Eye (tissue), 1 donor: ENCODE measurements at regions not wholly inside any gene's neighbourhood (a gene's known extent, or its start where the extent isn't known, plus 50 kb on each side); places are given as distances from the start of the nearest gene placed in this dataset.

Experiments
- DNase-seq: peaks from one replicate; pipeline ENCODE4 v3.0.0-alpha.2; 2015

- no peak for DNase-seq
These were observed 1442.7 kb downstream of the TBC1D22A start for GRCh38 chr22:48205161-48205560.

- DNase-seq = no peak
These were observed 1441.8 kb downstream of the TBC1D22A start for GRCh38 chr22:48204296-48204695.

- no peak for DNase-seq
These were observed 1437.2 kb downstream of the TBC1D22A start for GRCh38 chr22:48199667-48200066.

- no peak for DNase-seq
These were observed 1436.3 kb downstream of the TBC1D22A start for GRCh38 chr22:48198489-48199459.

GRCh38 chr22:48197189-48197690 is 1434.8 kb downstream of the TBC1D22A start:
- no peak for DNase-seq

GRCh38 chr22:48192920-48193319 is 1430.5 kb downstream of the TBC1D22A start:
- DNase-seq = no peak

- no peak for DNase-seq
These were observed 1429.6 kb downstream of the TBC1D22A start for GRCh38 chr22:48192071-48192470.

GRCh38 chr22:48188231-48188721 is 1425.8 kb downstream of the TBC1D22A start:
- no peak for DNase-seq

- DNase-seq = no peak
These were observed 1424.9 kb downstream of the TBC1D22A start for GRCh38 chr22:48187356-48187755.

GRCh38 chr22:48186146-48186790 is 1423.8 kb downstream of the TBC1D22A start:
- DNase-seq = no peak

GRCh38 chr22:48185071-48186055 is 1422.9 kb downstream of the TBC1D22A start:
- DNase-seq = no peak

- no peak for DNase-seq
These were observed 1420.7 kb downstream of the TBC1D22A start for GRCh38 chr22:48182846-48183805.

GRCh38 chr22:48182031-48182430 is 1419.6 kb downstream of the TBC1D22A start:
- DNase-seq = no peak

- peak; percentile 8 for DNase-seq
These were observed 1419.0 kb downstream of the TBC1D22A start for GRCh38 chr22:48181263-48181955.

GRCh38 chr22:48180631-48181030 is 1418.2 kb downstream of the TBC1D22A start:
- peak; percentile 42 for DNase-seq

GRCh38 chr22:48179571-48180546 is 1417.4 kb downstream of the TBC1D22A start:
- DNase-seq = no peak

- DNase-seq = no peak
These were observed 1416.1 kb downstream of the TBC1D22A start for GRCh38 chr22:48178536-48178935.

- no peak for DNase-seq
These were observed 1415.2 kb downstream of the TBC1D22A start for GRCh38 chr22:48177631-48178030.

- DNase-seq = no peak
These were observed 1413.3 kb downstream of the TBC1D22A start for GRCh38 chr22:48175721-48176120.
